Gastrocnemius medialis (tissue), 4 donors: ENCODE measurements at regions not wholly inside any gene's neighbourhood (a gene's known extent, or its start where the extent isn't known, plus 50 kb on each side); places are given as distances from the start of the nearest gene placed in this dataset.

Source experiments
- CTCF ChIP-seq, 5 experiments: fragments of 450-650 bp in 3 of 5; fragments of 200-600 bp in 2 of 5; sonication (generic) in 2 of 5; IDR thresholded peaks in 4 of 5; conservative IDR thresholded peaks in 1 of 5; 1 replicate in 4 of 5; 2 replicates in 1 of 5; pipeline ENCODE4 v1.5.1; 2016 to 2019; ENCODE audit warnings: antibody characterized with exemption in 5 of 5, mild to moderate bottlenecking in 3 of 5, moderate library complexity in 3 of 5
- POLR2A ChIP-seq, 2 donors: fragments of 450-650 bp; IDR thresholded peaks; one replicate each; pipeline ENCODE4 v1.6.1; 2017; ENCODE audit warnings: antibody characterized with exemption in 2 of 2, mild to moderate bottlenecking in 2 of 2, moderate library complexity in 2 of 2

GRCh38 chr3:53970661-53971060 is 79.0 kb upstream of the SELENOK start:
- no peak for TF ChIP-seq CTCF (IDR thresholded peaks at IDR 0.05 in 4 of 5, conservative IDR thresholded peaks at IDR 0.05 in 1 of 5)
- TF ChIP-seq POLR2A (IDR thresholded peaks at IDR 0.05): no peak
